Activated CD4-positive, alpha-beta T cell treated with anti-CD3 and anti-CD28 coated beads, Interleukin-2, amount 10 ng/mL, durations not matched to agents 24 days and 14 days (primary cell): ENCODE measurements at regions not wholly inside any gene's neighbourhood (a gene's known extent, or its start where the extent isn't known, plus 50 kb on each side); places are given as distances from the start of the nearest gene placed in this dataset.

Experiments used
- DNase-seq: peaks from one replicate; pipeline ENCODE4 v3.0.0; 2022
- H3K27ac Mint-ChIP-seq: one replicate; pipeline ENCODE4 v1.8.0; 2022; ENCODE audit warnings: mild to moderate bottlenecking, mixed read lengths
- H3K27me3 Mint-ChIP-seq: one replicate; pipeline ENCODE4 v1.8.0; 2022; ENCODE audit warnings: mixed read lengths
- H3K36me3 Mint-ChIP-seq: one replicate; pipeline ENCODE4 v1.8.0; 2022; ENCODE audit warnings: low read depth, mild to moderate bottlenecking, mixed read lengths
- H3K4me1 Mint-ChIP-seq: one replicate; pipeline ENCODE4 v1.8.0; 2021; ENCODE audit warnings: mixed read lengths
- H3K4me3 Mint-ChIP-seq: one replicate; pipeline ENCODE4 v1.8.0; 2022; ENCODE audit warnings: mild to moderate bottlenecking, moderate library complexity, mixed read lengths
- H3K9me3 Mint-ChIP-seq: one replicate; pipeline ENCODE4 v1.8.0; 2021; ENCODE audit warnings: mixed read lengths
- intact Hi-C: fragments of 100-400 bp; cut with micrococcal nuclease; formaldehyde crosslinking; loops from one replicate; pipeline ENCODE4 v1.15.1; 2023

GRCh38 chr5:82789095-82789494 lies 288.1 kb downstream of the TMEM167A start:
- Mint-ChIP-seq H3K36me3 (no peaks in the 10 kb centered on the region), H3K9me3 (no peaks in the 10 kb centered on the region), H3K27me3 (peaks cover under 1% of the 10 kb centered on the region), H3K4me3 (no peak overlapping the region), H3K27ac (no peak overlapping the region), H3K4me1 (peaks cover 2% of the 10 kb centered on the region)
- intact Hi-C loops = no loop called here
- no peak for DNase-seq

- H3K4me1 Mint-ChIP-seq = no peaks in the 10 kb centered on the region
Measured at GRCh38 chr5:82786748-82787147, 290.4 kb downstream of the TMEM167A start.

GRCh38 chr5:82785882-82786509 lies 291.2 kb downstream of the TMEM167A start:
- Mint-ChIP-seq H3K36me3 (no peaks in the 10 kb centered on the region), H3K9me3 (no peaks in the 10 kb centered on the region), H3K27ac (no peak overlapping the region)

More at GRCh38 chr5:82786748-82787147, 290.4 kb downstream of the TMEM167A start:
- intact Hi-C loops = no loop called here
- DNase-seq = no peak
- Mint-ChIP-seq H3K4me3 (no peak overlapping the region), H3K9me3 (no peaks in the 10 kb centered on the region), H3K27me3 (no peaks in the 10 kb centered on the region), H3K27ac (no peak overlapping the region), H3K36me3 (no peaks in the 10 kb centered on the region)

GRCh38 chr5:82785456-82785855 lies 291.7 kb downstream of the TMEM167A start:
- intact Hi-C loops = no loop called here
- no peak for DNase-seq

More at GRCh38 chr5:82785882-82786509, 291.2 kb downstream of the TMEM167A start:
- no peak for DNase-seq
- H3K27me3 Mint-ChIP-seq = no peaks in the 10 kb centered on the region
- no peak overlapping the region for H3K4me3 Mint-ChIP-seq
- intact Hi-C loops = no loop called here
- no peaks in the 10 kb centered on the region for H3K4me1 Mint-ChIP-seq

GRCh38 chr5:82784521-82784920 lies 292.7 kb downstream of the TMEM167A start:
- Mint-ChIP-seq H3K36me3 (no peaks in the 10 kb centered on the region), H3K4me3 (no peak overlapping the region), H3K27ac (no peak overlapping the region), H3K27me3 (no peaks in the 10 kb centered on the region), H3K4me1 (no peaks in the 10 kb centered on the region), H3K9me3 (no peaks in the 10 kb centered on the region)
- DNase-seq = no peak
- intact Hi-C loops = no loop called here

More at GRCh38 chr5:82785456-82785855, 291.7 kb downstream of the TMEM167A start:
- Mint-ChIP-seq H3K27me3 (no peaks in the 10 kb centered on the region), H3K27ac (no peak overlapping the region), H3K4me3 (no peak overlapping the region), H3K4me1 (no peaks in the 10 kb centered on the region), H3K9me3 (no peaks in the 10 kb centered on the region), H3K36me3 (no peaks in the 10 kb centered on the region)

- Mint-ChIP-seq H3K27me3 (peaks cover 3% of the 10 kb centered on the region), H3K27ac (no peak overlapping the region), H3K9me3 (no peaks in the 10 kb centered on the region), H3K4me1 (peaks cover 5% of the 10 kb centered on the region), H3K4me3 (no peak overlapping the region), H3K36me3 (no peaks in the 10 kb centered on the region)
- DNase-seq = no peak
- intact Hi-C loops = no loop called here
Measured at GRCh38 chr5:82777106-82777505, 300.1 kb downstream of the TMEM167A start.

- Mint-ChIP-seq H3K36me3 (no peaks in the 10 kb centered on the region), H3K9me3 (peaks cover 4% of the 10 kb centered on the region), H3K27ac (no peak overlapping the region), H3K4me3 (no peak overlapping the region), H3K4me1 (peaks cover 5% of the 10 kb centered on the region), H3K27me3 (no peaks in the 10 kb centered on the region)
- intact Hi-C loops = no loop called here
- DNase-seq = no peak
Measured at GRCh38 chr5:82772281-82772680, 304.9 kb downstream of the TMEM167A start.

- Mint-ChIP-seq H3K4me3 (no peak overlapping the region), H3K36me3 (no peaks in the 10 kb centered on the region), H3K27me3 (peaks cover 11% of the 10 kb centered on the region), H3K9me3 (peaks cover 4% of the 10 kb centered on the region), H3K4me1 (no peaks in the 10 kb centered on the region), H3K27ac (no peak overlapping the region)
- intact Hi-C loops = no loop called here
- DNase-seq = no peak
Measured at GRCh38 chr5:82766206-82766605, 311.0 kb downstream of the TMEM167A start.

- H3K4me3 Mint-ChIP-seq = no peak overlapping the region
- H3K36me3 Mint-ChIP-seq = no peaks in the 10 kb centered on the region
- DNase-seq = no peak
- no peaks in the 10 kb centered on the region for H3K4me1 Mint-ChIP-seq
- H3K27ac Mint-ChIP-seq = no peak overlapping the region
- peaks cover 11% of the 10 kb centered on the region for H3K27me3 Mint-ChIP-seq
- intact Hi-C loops = no loop called here
- H3K9me3 Mint-ChIP-seq = peaks cover 4% of the 10 kb centered on the region
Measured at GRCh38 chr5:82765765-82766164, 311.4 kb downstream of the TMEM167A start.

GRCh38 chr5:82760856-82761255 lies 316.3 kb downstream of the TMEM167A start:
- H3K4me1 Mint-ChIP-seq = no peaks in the 10 kb centered on the region
- intact Hi-C loops = no loop called here
- no peak for DNase-seq
- H3K36me3 Mint-ChIP-seq = no peaks in the 10 kb centered on the region
- H3K9me3 Mint-ChIP-seq = no peaks in the 10 kb centered on the region
- H3K27me3 Mint-ChIP-seq = peaks cover 7% of the 10 kb centered on the region
- H3K27ac Mint-ChIP-seq = no peak overlapping the region
- H3K4me3 Mint-ChIP-seq = no peak overlapping the region

GRCh38 chr5:82758881-82759280 lies 318.3 kb downstream of the TMEM167A start:
- H3K4me3 Mint-ChIP-seq = no peak overlapping the region
- peaks cover 4% of the 10 kb centered on the region for H3K27me3 Mint-ChIP-seq
- no peak for DNase-seq
- no peaks in the 10 kb centered on the region for H3K4me1 Mint-ChIP-seq
- no peak overlapping the region for H3K27ac Mint-ChIP-seq
- no peaks in the 10 kb centered on the region for H3K9me3 Mint-ChIP-seq
- H3K36me3 Mint-ChIP-seq = no peaks in the 10 kb centered on the region
- intact Hi-C loops = no loop called here

- H3K4me3 Mint-ChIP-seq = no peak overlapping the region
- H3K27me3 Mint-ChIP-seq = peaks cover 2% of the 10 kb centered on the region
- no peak for DNase-seq
- no peaks in the 10 kb centered on the region for H3K4me1 Mint-ChIP-seq
- H3K9me3 Mint-ChIP-seq = peaks cover 9% of the 10 kb centered on the region
- no peaks in the 10 kb centered on the region for H3K36me3 Mint-ChIP-seq
- H3K27ac Mint-ChIP-seq = no peak overlapping the region
- intact Hi-C loops = no loop called here
Measured at GRCh38 chr5:82754759-82755158, 322.4 kb downstream of the TMEM167A start.

GRCh38 chr5:82754036-82754746 lies 323.0 kb downstream of the TMEM167A start:
- intact Hi-C loops = no loop called here
- no peak for DNase-seq
- Mint-ChIP-seq H3K9me3 (peaks cover 9% of the 10 kb centered on the region), H3K27ac (no peak overlapping the region), H3K36me3 (no peaks in the 10 kb centered on the region), H3K4me3 (no peak overlapping the region), H3K27me3 (peaks cover 2% of the 10 kb centered on the region), H3K4me1 (peaks cover 3% of the 10 kb centered on the region)

- no peaks in the 10 kb centered on the region for H3K36me3 Mint-ChIP-seq
- peaks cover 9% of the 10 kb centered on the region for H3K9me3 Mint-ChIP-seq
- H3K27ac Mint-ChIP-seq = no peak overlapping the region
- intact Hi-C loops = no loop called here
- H3K4me3 Mint-ChIP-seq = no peak overlapping the region
- H3K4me1 Mint-ChIP-seq = peaks cover 10% of the 10 kb centered on the region
- DNase-seq = no peak
- H3K27me3 Mint-ChIP-seq = peaks cover 2% of the 10 kb centered on the region
Measured at GRCh38 chr5:82753374-82753773, 323.8 kb downstream of the TMEM167A start.
